Spleen (tissue), 7 donors: ENCODE measurements at regions not wholly inside any gene's neighbourhood (a gene's known extent, or its start where the extent isn't known, plus 50 kb on each side); places are given as distances from the start of the nearest gene placed in this dataset.

ENCODE experiments used
- POLR2A ChIP-seq, 3 donors: fragments of 450-650 bp; IDR thresholded peaks; one replicate each; pipeline ENCODE4 v1.5.1; 2017; ENCODE audit warnings: antibody characterized with exemption in 3 of 3, mild to moderate bottlenecking in 1 of 3
- POLR2AphosphoS5 ChIP-seq, 3 donors: sonication (generic); formaldehyde crosslinking; IDR thresholded peaks; one replicate each; pipeline ENCODE4 v1.5.1; 2017; ENCODE audit warnings: antibody characterized with exemption in 3 of 3
- TF ChIP-seq, protein P1 (sequence below), 11 experiments: fragments of 200-600 bp in 7 of 11; fragments of 450-650 bp in 4 of 11; sonication (generic) in 4 of 11; IDR thresholded peaks in 8 of 11; conservative IDR thresholded peaks in 3 of 11; 1 replicate in 7 of 11; 2 replicates in 4 of 11; pipeline versions ENCODE4 v1.4.0 to v1.8.0; 2016 to 2021; ENCODE audit warnings: antibody characterized with exemption in 11 of 11, inconsistent platforms in 4 of 11, mild to moderate bottlenecking in 1 of 11
- donor health status: DM: no; HTN: no; CAD: no; lungs with moderate emphysema.
- donor health status: DM: no; HTN: no; CAD: no.
- donor health status: DM: no; HTN: no; CAD: no.

DNA sequence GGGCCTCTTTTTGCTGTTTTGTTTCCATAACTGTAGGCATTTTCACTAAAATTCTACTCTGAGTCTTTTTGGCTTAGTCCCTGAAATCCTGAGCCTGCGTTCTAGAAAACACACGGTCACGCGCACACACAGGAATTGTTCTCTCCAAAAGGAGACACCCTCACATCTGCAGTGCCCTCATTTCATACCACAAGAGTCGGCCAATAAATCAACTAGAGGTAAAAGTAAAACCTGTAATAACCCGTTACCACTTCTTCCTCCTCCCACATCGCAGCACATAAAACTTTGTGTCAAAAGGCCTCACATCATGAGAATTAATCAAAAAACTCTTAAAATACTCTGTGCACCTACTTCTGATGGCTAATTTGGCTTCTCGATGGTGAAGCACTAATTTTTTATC is 133.3 kb upstream of the MGMT start:
- TF ChIP-seq POLR2A (IDR thresholded peaks at IDR 0.05) (no peak), POLR2AphosphoS5 (IDR thresholded peaks at IDR 0.05) (no peak)
- TF ChIP-seq, protein P1, sequence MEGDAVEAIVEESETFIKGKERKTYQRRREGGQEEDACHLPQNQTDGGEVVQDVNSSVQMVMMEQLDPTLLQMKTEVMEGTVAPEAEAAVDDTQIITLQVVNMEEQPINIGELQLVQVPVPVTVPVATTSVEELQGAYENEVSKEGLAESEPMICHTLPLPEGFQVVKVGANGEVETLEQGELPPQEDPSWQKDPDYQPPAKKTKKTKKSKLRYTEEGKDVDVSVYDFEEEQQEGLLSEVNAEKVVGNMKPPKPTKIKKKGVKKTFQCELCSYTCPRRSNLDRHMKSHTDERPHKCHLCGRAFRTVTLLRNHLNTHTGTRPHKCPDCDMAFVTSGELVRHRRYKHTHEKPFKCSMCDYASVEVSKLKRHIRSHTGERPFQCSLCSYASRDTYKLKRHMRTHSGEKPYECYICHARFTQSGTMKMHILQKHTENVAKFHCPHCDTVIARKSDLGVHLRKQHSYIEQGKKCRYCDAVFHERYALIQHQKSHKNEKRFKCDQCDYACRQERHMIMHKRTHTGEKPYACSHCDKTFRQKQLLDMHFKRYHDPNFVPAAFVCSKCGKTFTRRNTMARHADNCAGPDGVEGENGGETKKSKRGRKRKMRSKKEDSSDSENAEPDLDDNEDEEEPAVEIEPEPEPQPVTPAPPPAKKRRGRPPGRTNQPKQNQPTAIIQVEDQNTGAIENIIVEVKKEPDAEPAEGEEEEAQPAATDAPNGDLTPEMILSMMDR (IDR thresholded peaks at IDR 0.05 in 8 of 11, conservative IDR thresholded peaks at IDR 0.05 in 3 of 11), result no peak
